ENCODE measurements at regions not wholly inside any gene's neighbourhood (a gene's known extent, or its start where the extent isn't known, plus 50 kb on each side); places are given as distances from the start of the nearest gene placed in this dataset.

- DNase-seq (ENCODE audit: extremely low spot score): no peak
- H3K4me1 ChIP-seq (ENCODE audit: insufficient read depth): no peaks in the 10 kb centered on the region
- no peak overlapping the region for H3K27ac ChIP-seq (ENCODE audit: low read depth)
- H3K4me3 ChIP-seq (ENCODE audit: low read depth, low read length): no peak overlapping the region
- WGBS: 35% methylated on average over 4 of the region's 4 CpGs
- H3K36me3 ChIP-seq (ENCODE audit: insufficient read depth): no peaks in the 10 kb centered on the region
These were observed 425.2 kb downstream of the GALC start for GRCh38 chr14:87567618-87568295.

- H3K27ac ChIP-seq (ENCODE audit: low read depth): no peak overlapping the region
- WGBS: 10% methylated on average over 2 of the region's 2 CpGs
- H3K4me3 ChIP-seq (ENCODE audit: low read depth, low read length): no peak overlapping the region
- no peaks in the 10 kb centered on the region for H3K4me1 ChIP-seq (ENCODE audit: insufficient read depth)
- no peak for DNase-seq (ENCODE audit: extremely low spot score)
- H3K36me3 ChIP-seq (ENCODE audit: insufficient read depth): no peaks in the 10 kb centered on the region
These were observed 426.0 kb downstream of the GALC start for GRCh38 chr14:87566991-87567390.

GRCh38 chr14:87547536-87547935 is 445.4 kb downstream of the GALC start:
- WGBS: 76% methylated on average over 5 of the region's 5 CpGs
- DNase-seq (ENCODE audit: extremely low spot score): no peak
- Histone ChIP-seq H3K4me1 (ENCODE audit: insufficient read depth) (no peaks in the 10 kb centered on the region), H3K4me3 (ENCODE audit: low read depth, low read length) (no peak overlapping the region), H3K27ac (ENCODE audit: low read depth) (no peak overlapping the region), H3K36me3 (ENCODE audit: insufficient read depth) (no peaks in the 10 kb centered on the region)

GRCh38 chr14:87542288-87542687 is 450.7 kb downstream of the GALC start:
- 59% methylated on average over 5 of the region's 5 CpGs for WGBS
- no peak overlapping the region for H3K4me3 ChIP-seq (ENCODE audit: low read depth, low read length)
- H3K4me1 ChIP-seq (ENCODE audit: insufficient read depth): no peaks in the 10 kb centered on the region
- H3K27ac ChIP-seq (ENCODE audit: low read depth): no peak overlapping the region
- no peak for DNase-seq (ENCODE audit: extremely low spot score)
- H3K36me3 ChIP-seq (ENCODE audit: insufficient read depth): no peaks in the 10 kb centered on the region

- H3K27ac ChIP-seq (ENCODE audit: low read depth): no peak overlapping the region
- H3K36me3 ChIP-seq (ENCODE audit: insufficient read depth): no peaks in the 10 kb centered on the region
- DNase-seq (ENCODE audit: extremely low spot score): no peak
- 55% methylated on average over 2 of the region's 2 CpGs for WGBS
- no peak overlapping the region for H3K4me3 ChIP-seq (ENCODE audit: low read depth, low read length)
- H3K4me1 ChIP-seq (ENCODE audit: insufficient read depth): no peaks in the 10 kb centered on the region
These were observed 452.6 kb downstream of the GALC start for GRCh38 chr14:87540339-87540738.

- Histone ChIP-seq H3K4me1 (ENCODE audit: insufficient read depth) (no peaks in the 10 kb centered on the region), H3K27ac (ENCODE audit: low read depth) (no peak overlapping the region), H3K36me3 (ENCODE audit: insufficient read depth) (no peaks in the 10 kb centered on the region), H3K4me3 (ENCODE audit: low read depth, low read length) (no peak overlapping the region)
- no peak for DNase-seq (ENCODE audit: extremely low spot score)
- 66% methylated on average over 4 of the region's 4 CpGs for WGBS
These were observed 463.9 kb downstream of the GALC start for GRCh38 chr14:87529081-87529480.

- 66% methylated on average over 4 of the region's 4 CpGs for WGBS
- Histone ChIP-seq H3K27ac (ENCODE audit: low read depth) (no peak overlapping the region), H3K4me3 (ENCODE audit: low read depth, low read length) (no peak overlapping the region), H3K36me3 (ENCODE audit: insufficient read depth) (no peaks in the 10 kb centered on the region), H3K4me1 (ENCODE audit: insufficient read depth) (no peaks in the 10 kb centered on the region)
- DNase-seq (ENCODE audit: extremely low spot score): no peak
These were observed 466.3 kb downstream of the GALC start for GRCh38 chr14:87526731-87527130.

GRCh38 chr14:87524011-87524410 is 469.0 kb downstream of the GALC start:
- H3K27ac ChIP-seq (ENCODE audit: low read depth): no peak overlapping the region
- H3K4me1 ChIP-seq (ENCODE audit: insufficient read depth): no peaks in the 10 kb centered on the region
- 92% methylated on average over 4 of the region's 4 CpGs for WGBS
- DNase-seq (ENCODE audit: extremely low spot score): no peak
- no peaks in the 10 kb centered on the region for H3K36me3 ChIP-seq (ENCODE audit: insufficient read depth)
- H3K4me3 ChIP-seq (ENCODE audit: low read depth, low read length): no peak overlapping the region

GRCh38 chr14:87522575-87522974 is 470.4 kb downstream of the GALC start:
- H3K4me1 ChIP-seq (ENCODE audit: insufficient read depth): no peaks in the 10 kb centered on the region
- DNase-seq (ENCODE audit: extremely low spot score): no peak
- H3K36me3 ChIP-seq (ENCODE audit: insufficient read depth): no peaks in the 10 kb centered on the region
- WGBS: 11% methylated on average over 1 of the region's 1 CpG
- no peak overlapping the region for H3K27ac ChIP-seq (ENCODE audit: low read depth)
- H3K4me3 ChIP-seq (ENCODE audit: low read depth, low read length): no peak overlapping the region

- 96% methylated on average over 1 of the region's 1 CpG for WGBS
- no peak for DNase-seq (ENCODE audit: extremely low spot score)
- Histone ChIP-seq H3K36me3 (ENCODE audit: insufficient read depth) (no peaks in the 10 kb centered on the region), H3K4me1 (ENCODE audit: insufficient read depth) (no peaks in the 10 kb centered on the region), H3K4me3 (ENCODE audit: low read depth, low read length) (no peak overlapping the region), H3K27ac (ENCODE audit: low read depth) (no peak overlapping the region)
These were observed 484.6 kb downstream of the GALC start for GRCh38 chr14:87508333-87508732.

GRCh38 chr14:87503711-87504110 is 489.3 kb downstream of the GALC start:
- Histone ChIP-seq H3K27ac (ENCODE audit: low read depth) (no peak overlapping the region), H3K4me1 (ENCODE audit: insufficient read depth) (no peaks in the 10 kb centered on the region), H3K4me3 (ENCODE audit: low read depth, low read length) (no peak overlapping the region), H3K36me3 (ENCODE audit: insufficient read depth) (no peaks in the 10 kb centered on the region)
- DNase-seq (ENCODE audit: extremely low spot score): no peak
- 78% methylated on average over 3 of the region's 3 CpGs for WGBS

- Histone ChIP-seq H3K27ac (ENCODE audit: low read depth) (no peak overlapping the region), H3K4me3 (ENCODE audit: low read depth, low read length) (no peak overlapping the region), H3K4me1 (ENCODE audit: insufficient read depth) (no peaks in the 10 kb centered on the region), H3K36me3 (ENCODE audit: insufficient read depth) (no peaks in the 10 kb centered on the region)
- no peak for DNase-seq (ENCODE audit: extremely low spot score)
- 36% methylated on average over 3 of the region's 3 CpGs for WGBS
These were observed 495.7 kb downstream of the GALC start for GRCh38 chr14:87497301-87497700.

GRCh38 chr14:87494010-87494409 is 499.0 kb downstream of the GALC start:
- H3K27ac ChIP-seq (ENCODE audit: low read depth): no peak overlapping the region
- no peaks in the 10 kb centered on the region for H3K36me3 ChIP-seq (ENCODE audit: insufficient read depth)
- H3K4me3 ChIP-seq (ENCODE audit: low read depth, low read length): no peak overlapping the region
- H3K4me1 ChIP-seq (ENCODE audit: insufficient read depth): no peaks in the 10 kb centered on the region
- DNase-seq (ENCODE audit: extremely low spot score): no peak

GRCh38 chr14:87492561-87492960 is 500.4 kb downstream of the GALC start:
- Histone ChIP-seq H3K27ac (ENCODE audit: low read depth) (no peak overlapping the region), H3K36me3 (ENCODE audit: insufficient read depth) (no peaks in the 10 kb centered on the region), H3K4me3 (ENCODE audit: low read depth, low read length) (no peak overlapping the region), H3K4me1 (ENCODE audit: insufficient read depth) (no peaks in the 10 kb centered on the region)
- no peak for DNase-seq (ENCODE audit: extremely low spot score)
- WGBS: 53% methylated on average over 2 of the region's 2 CpGs

- WGBS: 91% methylated on average over 2 of the region's 2 CpGs
- no peak overlapping the region for H3K4me3 ChIP-seq (ENCODE audit: low read depth, low read length)
- DNase-seq (ENCODE audit: extremely low spot score): no peak
- no peaks in the 10 kb centered on the region for H3K36me3 ChIP-seq (ENCODE audit: insufficient read depth)
- no peak overlapping the region for H3K27ac ChIP-seq (ENCODE audit: low read depth)
- no peaks in the 10 kb centered on the region for H3K4me1 ChIP-seq (ENCODE audit: insufficient read depth)
These were observed 501.2 kb downstream of the GALC start for GRCh38 chr14:87491816-87492215.

All from urinary bladder (tissue), 3 donors.